Vagina (tissue), 2 donors: ENCODE measurements at regions not wholly inside any gene's neighbourhood (a gene's known extent, or its start where the extent isn't known, plus 50 kb on each side); places are given as distances from the start of the nearest gene placed in this dataset.

Source experiments
- POLR2A ChIP-seq, 2 donors: fragments of 450-650 bp; IDR thresholded peaks; one replicate each; pipeline ENCODE4 v1.6.1; 2017; ENCODE audit warnings: antibody characterized with exemption in 2 of 2, mild to moderate bottlenecking in 2 of 2, moderate library complexity in 2 of 2
- POLR2AphosphoS5 ChIP-seq, 2 donors: sonication (generic); formaldehyde crosslinking; IDR thresholded peaks; one replicate each; pipeline ENCODE4 v1.9.0; 2017; ENCODE audit warnings: antibody characterized with exemption in 2 of 2, mild to moderate bottlenecking in 2 of 2, low read depth in 1 of 2; ENCODE audit not compliant: insufficient read depth in 1 of 2
- TF ChIP-seq, protein P1 (sequence below), 3 experiments: fragments of 450-650 bp in 2 of 3; fragments of 200-600 bp in 1 of 3; sonication (generic) in 1 of 3; IDR thresholded peaks; one replicate each; pipeline ENCODE4 v1.5.1; 2017 to 2019; ENCODE audit warnings: antibody characterized with exemption in 3 of 3, mild to moderate bottlenecking in 2 of 3, moderate library complexity in 2 of 3

DNA sequence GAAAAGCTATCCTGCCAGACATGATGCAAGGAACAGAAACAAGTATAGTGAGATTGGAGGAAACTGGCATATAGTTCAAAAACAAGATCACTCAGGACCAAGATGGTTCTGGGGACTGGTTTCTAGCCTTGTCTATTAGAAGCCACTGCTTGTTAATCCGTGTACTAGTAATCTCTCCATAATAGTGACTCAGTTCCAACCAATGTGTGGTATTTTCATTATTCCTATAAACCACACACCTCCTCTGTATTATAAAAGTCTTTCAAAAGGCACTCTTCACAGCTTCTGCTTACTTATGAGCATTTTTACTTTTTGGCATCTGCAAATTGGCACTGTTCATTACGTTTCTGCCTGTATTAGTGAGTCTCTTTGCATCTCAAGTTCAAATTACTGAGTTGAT, 140.3 kb downstream of the SLC6A15 start:
- TF ChIP-seq POLR2A (IDR thresholded peaks at IDR 0.05): no peak
- TF ChIP-seq, protein P1, sequence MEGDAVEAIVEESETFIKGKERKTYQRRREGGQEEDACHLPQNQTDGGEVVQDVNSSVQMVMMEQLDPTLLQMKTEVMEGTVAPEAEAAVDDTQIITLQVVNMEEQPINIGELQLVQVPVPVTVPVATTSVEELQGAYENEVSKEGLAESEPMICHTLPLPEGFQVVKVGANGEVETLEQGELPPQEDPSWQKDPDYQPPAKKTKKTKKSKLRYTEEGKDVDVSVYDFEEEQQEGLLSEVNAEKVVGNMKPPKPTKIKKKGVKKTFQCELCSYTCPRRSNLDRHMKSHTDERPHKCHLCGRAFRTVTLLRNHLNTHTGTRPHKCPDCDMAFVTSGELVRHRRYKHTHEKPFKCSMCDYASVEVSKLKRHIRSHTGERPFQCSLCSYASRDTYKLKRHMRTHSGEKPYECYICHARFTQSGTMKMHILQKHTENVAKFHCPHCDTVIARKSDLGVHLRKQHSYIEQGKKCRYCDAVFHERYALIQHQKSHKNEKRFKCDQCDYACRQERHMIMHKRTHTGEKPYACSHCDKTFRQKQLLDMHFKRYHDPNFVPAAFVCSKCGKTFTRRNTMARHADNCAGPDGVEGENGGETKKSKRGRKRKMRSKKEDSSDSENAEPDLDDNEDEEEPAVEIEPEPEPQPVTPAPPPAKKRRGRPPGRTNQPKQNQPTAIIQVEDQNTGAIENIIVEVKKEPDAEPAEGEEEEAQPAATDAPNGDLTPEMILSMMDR (IDR thresholded peaks at IDR 0.05): no peak
- no peak for TF ChIP-seq POLR2AphosphoS5 (IDR thresholded peaks at IDR 0.05; ENCODE audit: insufficient read depth in 1 of 2, low read depth in 1 of 2)
